ENCODE measurements at regions not wholly inside any gene's neighbourhood (a gene's known extent, or its start where the extent isn't known, plus 50 kb on each side); places are given as distances from the start of the nearest gene placed in this dataset.

- Histone ChIP-seq H3K4me3 (ENCODE audit: low read depth, low read length) (no peak overlapping the region), H3K36me3 (no peaks in the 10 kb centered on the region), H3K9me3 (ENCODE audit: severe bottlenecking) (no peaks in the 10 kb centered on the region), H3K27ac (no peak overlapping the region), H3K27me3 (ENCODE audit: insufficient read depth, low read depth, severe bottlenecking) (no peaks in the 10 kb centered on the region)
- TF ChIP-seq, protein P1, sequence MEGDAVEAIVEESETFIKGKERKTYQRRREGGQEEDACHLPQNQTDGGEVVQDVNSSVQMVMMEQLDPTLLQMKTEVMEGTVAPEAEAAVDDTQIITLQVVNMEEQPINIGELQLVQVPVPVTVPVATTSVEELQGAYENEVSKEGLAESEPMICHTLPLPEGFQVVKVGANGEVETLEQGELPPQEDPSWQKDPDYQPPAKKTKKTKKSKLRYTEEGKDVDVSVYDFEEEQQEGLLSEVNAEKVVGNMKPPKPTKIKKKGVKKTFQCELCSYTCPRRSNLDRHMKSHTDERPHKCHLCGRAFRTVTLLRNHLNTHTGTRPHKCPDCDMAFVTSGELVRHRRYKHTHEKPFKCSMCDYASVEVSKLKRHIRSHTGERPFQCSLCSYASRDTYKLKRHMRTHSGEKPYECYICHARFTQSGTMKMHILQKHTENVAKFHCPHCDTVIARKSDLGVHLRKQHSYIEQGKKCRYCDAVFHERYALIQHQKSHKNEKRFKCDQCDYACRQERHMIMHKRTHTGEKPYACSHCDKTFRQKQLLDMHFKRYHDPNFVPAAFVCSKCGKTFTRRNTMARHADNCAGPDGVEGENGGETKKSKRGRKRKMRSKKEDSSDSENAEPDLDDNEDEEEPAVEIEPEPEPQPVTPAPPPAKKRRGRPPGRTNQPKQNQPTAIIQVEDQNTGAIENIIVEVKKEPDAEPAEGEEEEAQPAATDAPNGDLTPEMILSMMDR (IDR thresholded peaks at IDR 0.05; ENCODE audit: low read depth, low read length), result no peak
- no peak for DNase-seq
These were observed 258.4 kb upstream of the SLC10A2 start for GRCh38 chr13:103324641-103325040.

GRCh38 chr13:103315711-103316110 lies 249.5 kb upstream of the SLC10A2 start:
- Histone ChIP-seq H3K27me3 (ENCODE audit: insufficient read depth, low read depth, severe bottlenecking) (no peaks in the 10 kb centered on the region), H3K36me3 (no peaks in the 10 kb centered on the region), H3K9me3 (ENCODE audit: severe bottlenecking) (no peaks in the 10 kb centered on the region), H3K4me3 (ENCODE audit: low read depth, low read length) (no peak overlapping the region), H3K27ac (no peak overlapping the region)
- DNase-seq, result no peak
- TF ChIP-seq, protein P1 (IDR thresholded peaks at IDR 0.05; ENCODE audit: low read depth, low read length), result no peak

DNA sequence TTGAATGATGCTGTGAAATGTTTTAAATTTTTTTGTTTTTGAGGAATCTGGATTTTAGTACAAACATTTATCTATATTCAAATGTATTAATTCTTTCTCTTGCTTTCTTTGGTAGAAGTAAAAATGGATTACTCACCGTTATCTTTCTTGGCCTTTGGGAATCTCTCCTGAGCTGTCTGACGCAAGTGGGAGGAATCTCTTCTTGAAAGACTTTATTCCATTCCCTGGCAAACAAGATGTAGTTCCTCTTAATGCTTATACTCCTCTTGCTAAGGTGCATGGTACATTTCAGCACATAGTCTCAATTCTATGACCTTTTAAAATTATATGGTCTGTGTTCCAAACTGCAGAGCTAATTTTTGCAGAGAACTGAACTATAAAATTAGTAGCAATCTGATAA lies 246.2 kb upstream of the SLC10A2 start:
- Histone ChIP-seq H3K36me3 (no peaks in the 10 kb centered on the region), H3K9me3 (ENCODE audit: severe bottlenecking) (no peaks in the 10 kb centered on the region), H3K4me3 (ENCODE audit: low read depth, low read length) (no peak overlapping the region)

GRCh38 chr13:103308667-103309066 lies 242.4 kb upstream of the SLC10A2 start:
- TF ChIP-seq, protein P1 (IDR thresholded peaks at IDR 0.05; ENCODE audit: low read depth, low read length), result no peak
- Histone ChIP-seq H3K4me3 (ENCODE audit: low read depth, low read length) (no peak overlapping the region), H3K9me3 (ENCODE audit: severe bottlenecking) (no peaks in the 10 kb centered on the region), H3K36me3 (no peaks in the 10 kb centered on the region), H3K27ac (no peak overlapping the region), H3K27me3 (ENCODE audit: insufficient read depth, low read depth, severe bottlenecking) (no peaks in the 10 kb centered on the region)
- DNase-seq, result no peak

More for the DNA sequence above, 246.2 kb upstream of the SLC10A2 start:
- TF ChIP-seq, protein P1 (IDR thresholded peaks at IDR 0.05; ENCODE audit: low read depth, low read length), result no peak
- H3K27ac ChIP-seq, result no peak overlapping the region
- H3K27me3 ChIP-seq (ENCODE audit: insufficient read depth, low read depth, severe bottlenecking), result no peaks in the 10 kb centered on the region
- no peak for DNase-seq

GRCh38 chr13:103306163-103306562 lies 239.9 kb upstream of the SLC10A2 start:
- H3K27ac ChIP-seq, result no peak overlapping the region
- no peaks in the 10 kb centered on the region for H3K36me3 ChIP-seq
- TF ChIP-seq, protein P1 (IDR thresholded peaks at IDR 0.05; ENCODE audit: low read depth, low read length), result no peak
- H3K27me3 ChIP-seq (ENCODE audit: insufficient read depth, low read depth, severe bottlenecking), result no peaks in the 10 kb centered on the region
- no peaks in the 10 kb centered on the region for H3K9me3 ChIP-seq (ENCODE audit: severe bottlenecking)
- DNase-seq, result no peak
- no peak overlapping the region for H3K4me3 ChIP-seq (ENCODE audit: low read depth, low read length)

GRCh38 chr13:103303078-103303651 lies 236.9 kb upstream of the SLC10A2 start:
- Histone ChIP-seq H3K9me3 (ENCODE audit: severe bottlenecking) (no peaks in the 10 kb centered on the region), H3K4me3 (ENCODE audit: low read depth, low read length) (no peak overlapping the region), H3K36me3 (no peaks in the 10 kb centered on the region), H3K27me3 (ENCODE audit: insufficient read depth, low read depth, severe bottlenecking) (no peaks in the 10 kb centered on the region), H3K27ac (no peak overlapping the region)
- TF ChIP-seq, protein P1 (IDR thresholded peaks at IDR 0.05; ENCODE audit: low read depth, low read length), result no peak
- DNase-seq, result no peak
